Neuronal stem cell (in vitro differentiated cells): ENCODE measurements at regions not wholly inside any gene's neighbourhood (a gene's known extent, or its start where the extent isn't known, plus 50 kb on each side); places are given as distances from the start of the nearest gene placed in this dataset.

ENCODE experiments used
- DNase-seq: peaks from one replicate; pipeline ENCODE4 v3.0.0-alpha.2; 2013; ENCODE audit warnings: low spot score
- H2AFZ ChIP-seq: one replicate; pipeline ENCODE4 v1.6.1; 2013; ENCODE audit warnings: mild to moderate bottlenecking, low read length, inconsistent platforms
- H2AK5ac ChIP-seq: 2 replicates; pipeline ENCODE4 v1.6.1; 2013; ENCODE audit warnings: low read depth, mild to moderate bottlenecking, inconsistent platforms, low read length, moderate library complexity, mixed read lengths
- H2BK120ac ChIP-seq: 2 replicates; pipeline ENCODE4 v1.6.1; 2013; ENCODE audit warnings: low read depth, mild to moderate bottlenecking, inconsistent platforms, low read length, moderate library complexity, mixed read lengths
- H2BK12ac ChIP-seq: one replicate; pipeline ENCODE4 v1.6.1; 2013; ENCODE audit warnings: low read length, inconsistent platforms
- H2BK15ac ChIP-seq: 2 replicates; pipeline ENCODE4 v1.6.1; 2013; ENCODE audit warnings: mild to moderate bottlenecking, low read length, inconsistent platforms, mixed read lengths
- H2BK5ac ChIP-seq: one replicate; pipeline ENCODE4 v1.6.1; 2013; ENCODE audit warnings: inconsistent platforms, mild to moderate bottlenecking, low read length, moderate library complexity
- H3K14ac ChIP-seq: one replicate; pipeline ENCODE4 v1.6.1; 2013; ENCODE audit warnings: low read length, inconsistent platforms
- H3K18ac ChIP-seq: 2 replicates; pipeline ENCODE4 v1.6.1; 2013; ENCODE audit warnings: low read length, inconsistent platforms
- H3K23ac ChIP-seq: 2 replicates; pipeline ENCODE4 v1.6.1; 2013; ENCODE audit warnings: low read depth, mild to moderate bottlenecking, mixed read lengths, low read length, inconsistent platforms; ENCODE audit not compliant: poor library complexity
- H3K27ac ChIP-seq: replicated peaks from 3 replicates; pipeline ENCODE4 v1.5.1; 2013; ENCODE audit warnings: low read length, inconsistent platforms
- H3K27me3 ChIP-seq, 3 experiments: 2 replicates each; pipeline ENCODE4 v1.6.1; 2013; ENCODE audit warnings: low read length in 3 of 3, mild to moderate bottlenecking in 2 of 3, inconsistent platforms in 1 of 3, low read depth in 1 of 3, mixed read lengths in 1 of 3, moderate library complexity in 1 of 3; ENCODE audit not compliant: control insufficient read depth in 3 of 3, insufficient read depth in 3 of 3
- H3K36me3 ChIP-seq, 2 donors: replicated peaks in 1 of 2; 2 replicates each; pipeline ENCODE4 v1.6.1; 2013; ENCODE audit warnings: low read length in 2 of 2; ENCODE audit not compliant: control insufficient read depth in 2 of 2, insufficient read depth in 2 of 2
- H3K4ac ChIP-seq: 2 replicates; pipeline ENCODE4 v1.6.1; 2013; ENCODE audit warnings: inconsistent platforms, mild to moderate bottlenecking, low read length, moderate library complexity
- H3K4me1 ChIP-seq, 2 donors: 1 replicate in 1 of 2; 2 replicates in 1 of 2; pipeline ENCODE4 v1.6.1; 2013; ENCODE audit warnings: low read length in 2 of 2, low read depth in 1 of 2; ENCODE audit not compliant: control insufficient read depth in 2 of 2, insufficient read depth in 1 of 2
- H3K4me2 ChIP-seq: one replicate; pipeline ENCODE4 v1.6.1; 2013; ENCODE audit warnings: mild to moderate bottlenecking, low read length, inconsistent platforms; ENCODE audit not compliant: insufficient read depth, poor library complexity, severe bottlenecking
- H3K4me3 ChIP-seq, 2 donors: 2 replicates each; pipeline ENCODE4 v1.5.1; 2013; ENCODE audit warnings: low read length in 2 of 2, mild to moderate bottlenecking in 2 of 2, inconsistent platforms in 1 of 2, moderate library complexity in 1 of 2
- H3K79me1 ChIP-seq: one replicate; pipeline ENCODE4 v1.6.1; 2013; ENCODE audit warnings: low read depth, mild to moderate bottlenecking, inconsistent platforms, low read length, moderate library complexity
- H3K9ac ChIP-seq: one replicate; pipeline ENCODE4 v1.6.1; 2013; ENCODE audit warnings: mild to moderate bottlenecking, low read depth, low read length, inconsistent platforms; ENCODE audit not compliant: poor library complexity
- H3K9me3 ChIP-seq, 2 donors: replicated peaks in 1 of 2; 2 replicates each; pipeline versions ENCODE3 to v1.6.1; 2013; ENCODE audit warnings: low read length in 2 of 2, mild to moderate bottlenecking in 2 of 2, inconsistent platforms in 1 of 2, low read depth in 1 of 2, mixed read lengths in 1 of 2, moderate library complexity in 1 of 2; ENCODE audit not compliant: control insufficient read depth in 2 of 2, insufficient read depth in 1 of 2
- H4K8ac ChIP-seq: one replicate; pipeline ENCODE4 v1.6.1; 2013; ENCODE audit warnings: low read depth, mild to moderate bottlenecking, inconsistent platforms, low read length, moderate library complexity
- H4K91ac ChIP-seq: one replicate; pipeline ENCODE4 v1.6.1; 2013; ENCODE audit warnings: low read length, low read depth, mild to moderate bottlenecking, inconsistent platforms; ENCODE audit not compliant: poor library complexity
- WGBS, 2 donors: extraction: QIAGEN DNeasy Blood & Tissue Kit; methylation state at CpG; one replicate each; pipeline ENCODE4 v1.1.7; 2013; ENCODE audit warnings: missing lambda C conversion rate in 2 of 2, mixed read lengths in 1 of 2; ENCODE audit not compliant: insufficient read length in 2 of 2, insufficient replicate concordance in 1 of 2; ENCODE audit errors: extremely low coverage in 2 of 2; 5-methylcytosine and 5-hydroxymethylcytosine counted together

GRCh38 chr2:173808718-173809117, 156.5 kb downstream of the SP3 start:
- H3K9ac ChIP-seq: no peak overlapping the region
- no peak overlapping the region for H2AK5ac ChIP-seq
- peaks cover 0 to 6% of the 10 kb centered on the region in 2 donors for H3K9me3 ChIP-seq
- H2BK15ac ChIP-seq: no peak overlapping the region
- H3K18ac ChIP-seq: no peak overlapping the region
- no peak for DNase-seq
- no peak overlapping the region for H3K27ac ChIP-seq
- no peak overlapping the region for H3K4ac ChIP-seq
- no peak overlapping the region for H2BK120ac ChIP-seq
- H3K36me3 ChIP-seq: no peaks in the 10 kb centered on the region
- no peak overlapping the region for H2BK12ac ChIP-seq
- no peak overlapping the region for H3K4me2 ChIP-seq
- no peaks in the 10 kb centered on the region for H3K79me1 ChIP-seq
- no peak overlapping the region for H4K8ac ChIP-seq
- H3K23ac ChIP-seq: no peak overlapping the region
- no peaks in the 10 kb centered on the region for H3K27me3 ChIP-seq
- no peak overlapping the region for H3K4me3 ChIP-seq
- H2BK5ac ChIP-seq: no peak overlapping the region
- H2AFZ ChIP-seq: peak overlapping the region; percentile 67
- no peak overlapping the region for H3K14ac ChIP-seq
- no peak overlapping the region for H4K91ac ChIP-seq
- no peaks in the 10 kb centered on the region for H3K4me1 ChIP-seq
- no CpG with 5 or more reads among the region's 2 CpGs for WGBS, 2 donors

DNA sequence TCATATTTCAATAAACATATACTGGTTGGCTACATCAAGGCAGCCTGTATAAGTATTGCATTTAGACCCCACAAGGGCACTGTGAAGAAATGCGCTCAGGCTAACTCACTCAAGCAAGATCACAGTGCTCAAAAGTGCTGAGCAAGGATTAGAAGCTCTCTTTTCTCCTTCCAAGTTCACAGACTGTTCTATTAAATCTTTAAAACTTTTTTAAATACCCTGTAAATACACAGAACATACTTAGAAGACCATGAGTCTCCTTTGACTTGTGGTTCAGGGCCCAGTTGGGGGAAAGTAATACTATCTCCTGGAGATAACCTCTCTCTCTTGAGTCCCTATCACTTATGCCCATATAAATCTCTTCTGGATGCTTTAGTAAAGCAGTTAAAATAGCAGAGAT, 152.9 kb downstream of the SP3 start:
- Histone ChIP-seq H2BK15ac (no peak overlapping the region), H4K91ac (no peak overlapping the region), H2BK12ac (no peak overlapping the region), H3K4ac (no peak overlapping the region), H3K36me3 (no peaks in the 10 kb centered on the region), H3K27me3 (peaks cover 0 to 2% (median 0%) of the 10 kb centered on the region in 3 experiments), H2AK5ac (no peak overlapping the region), H2BK5ac (no peak overlapping the region), H2BK120ac (no peak overlapping the region), H2AFZ (no peak overlapping the region), H3K9me3 (peaks cover 0 to 6% of the 10 kb centered on the region in 2 donors), H3K27ac (no peak overlapping the region), H3K4me3 (no peak overlapping the region), H4K8ac (no peak overlapping the region), H3K9ac (no peak overlapping the region), H3K18ac (no peak overlapping the region), H3K4me1 (no peaks in the 10 kb centered on the region), H3K14ac (no peak overlapping the region), H3K79me1 (no peaks in the 10 kb centered on the region), H3K23ac (no peak overlapping the region), H3K4me2 (no peak overlapping the region)
- WGBS, 2 donors: no CpG with 5 or more reads among the region's 1 CpG
- DNase-seq: no peak

DNA sequence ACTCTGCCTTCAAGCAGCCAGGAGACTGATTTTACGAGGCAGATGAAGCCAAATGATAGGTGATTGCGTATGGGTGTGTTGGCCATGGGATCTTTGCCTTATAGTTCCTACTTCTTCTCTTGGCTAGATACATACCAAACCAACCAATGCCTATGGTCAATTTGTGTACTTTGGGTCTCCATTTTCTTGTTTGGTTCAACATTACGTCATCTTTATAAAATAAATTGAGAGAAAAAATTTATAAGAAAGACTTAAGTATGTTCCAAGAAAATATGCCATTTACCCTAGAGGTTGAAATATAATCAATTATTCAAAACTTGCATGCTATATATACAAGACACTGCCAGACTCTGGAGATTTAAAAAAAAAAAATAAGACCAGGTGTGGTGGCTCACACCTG, 150.9 kb downstream of the SP3 start:
- Histone ChIP-seq H4K8ac (no peak overlapping the region), H3K9ac (no peak overlapping the region), H3K27ac (no peak overlapping the region), H3K4me1 (no peaks in the 10 kb centered on the region), H2BK15ac (no peak overlapping the region), H3K4me2 (no peak overlapping the region), H3K9me3 (no peaks in the 10 kb centered on the region), H2BK12ac (no peak overlapping the region), H2AK5ac (no peak overlapping the region), H3K14ac (no peak overlapping the region), H2BK5ac (no peak overlapping the region), H4K91ac (no peak overlapping the region), H3K4ac (no peak overlapping the region), H2BK120ac (no peak overlapping the region), H3K23ac (no peak overlapping the region), H3K36me3 (no peaks in the 10 kb centered on the region), H3K79me1 (no peaks in the 10 kb centered on the region), H3K27me3 (peaks cover 0 to 2% (median 0%) of the 10 kb centered on the region in 3 experiments), H3K18ac (no peak overlapping the region), H2AFZ (no peak overlapping the region), H3K4me3 (no peak overlapping the region)
- no peak for DNase-seq
- WGBS, 2 donors: no CpG with 5 or more reads among the region's 3 CpGs

DNA sequence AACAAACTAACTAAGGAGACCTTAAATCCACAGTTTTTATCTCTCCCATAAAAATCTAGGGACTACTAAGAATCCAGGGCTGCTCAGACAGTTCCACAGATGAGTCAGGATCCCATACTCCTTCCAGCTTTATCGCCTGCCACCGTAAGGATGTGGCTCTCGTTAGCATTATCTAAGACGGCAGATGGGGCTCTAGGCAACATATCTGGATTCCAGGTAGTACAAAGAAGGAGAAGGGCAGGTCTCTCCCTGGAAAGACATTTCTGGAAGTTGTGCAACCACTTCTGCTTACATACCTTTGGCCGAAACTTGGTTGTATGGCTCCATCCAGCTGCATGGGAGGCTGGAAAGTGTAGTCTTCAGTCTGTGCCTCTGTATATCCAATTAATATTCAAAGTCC, 149.4 kb downstream of the SP3 start:
- no peak overlapping the region for H3K4ac ChIP-seq
- no peak overlapping the region for H4K8ac ChIP-seq
- no peaks in the 10 kb centered on the region for H3K79me1 ChIP-seq
- H4K91ac ChIP-seq: no peak overlapping the region
- no peak overlapping the region for H2BK15ac ChIP-seq
- no peak for DNase-seq
- H3K4me2 ChIP-seq: no peak overlapping the region
- H3K27ac ChIP-seq: no peak overlapping the region
- no peak overlapping the region for H3K23ac ChIP-seq
- WGBS, 2 donors: no CpG with 5 or more reads among the region's 5 CpGs
- H3K18ac ChIP-seq: no peak overlapping the region
- no peaks in the 10 kb centered on the region for H3K36me3 ChIP-seq
- H2BK5ac ChIP-seq: no peak overlapping the region
- no peak overlapping the region for H2BK120ac ChIP-seq
- H3K4me1 ChIP-seq: no peaks in the 10 kb centered on the region
- H3K9ac ChIP-seq: no peak overlapping the region
- H2AFZ ChIP-seq: no peak overlapping the region
- H3K27me3 ChIP-seq: peaks cover 0 to 2% (median 0%) of the 10 kb centered on the region in 3 experiments
- no peak overlapping the region for H2BK12ac ChIP-seq
- no peak overlapping the region for H3K4me3 ChIP-seq
- H3K9me3 ChIP-seq: no peaks in the 10 kb centered on the region
- H2AK5ac ChIP-seq: no peak overlapping the region
- no peak overlapping the region for H3K14ac ChIP-seq
